ENCODE measurements at regions not wholly inside any gene's neighbourhood (a gene's known extent, or its start where the extent isn't known, plus 50 kb on each side); places are given as distances from the start of the nearest gene placed in this dataset.

DNA sequence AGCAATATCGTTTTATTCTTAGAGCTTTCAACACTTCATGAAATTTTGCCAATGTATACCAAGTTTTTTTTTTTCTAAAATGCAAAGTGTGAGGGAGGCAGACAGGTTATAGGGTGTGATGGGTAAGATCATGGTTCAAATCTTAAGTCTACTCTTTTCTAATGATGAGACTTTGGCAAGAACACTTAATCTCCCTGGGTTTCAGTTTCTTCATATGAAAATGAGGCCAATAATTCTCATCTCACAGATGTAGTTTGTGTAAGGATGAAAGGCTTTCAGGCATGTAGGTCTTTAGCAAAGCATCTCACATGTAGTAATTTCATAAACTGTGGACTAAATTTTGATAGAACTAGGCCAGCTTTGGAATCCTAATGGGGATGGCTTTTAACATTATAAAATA is 457.1 kb downstream of the QKI start:
- H3K27me3 ChIP-seq (replicated peaks; ENCODE audit: control insufficient read depth, insufficient read depth, low read length), result no peaks in the 10 kb centered on the region
- DNase-seq (ENCODE audit: extremely low read depth, insufficient read length), result no peak
- TF ChIP-seq, protein P1, sequence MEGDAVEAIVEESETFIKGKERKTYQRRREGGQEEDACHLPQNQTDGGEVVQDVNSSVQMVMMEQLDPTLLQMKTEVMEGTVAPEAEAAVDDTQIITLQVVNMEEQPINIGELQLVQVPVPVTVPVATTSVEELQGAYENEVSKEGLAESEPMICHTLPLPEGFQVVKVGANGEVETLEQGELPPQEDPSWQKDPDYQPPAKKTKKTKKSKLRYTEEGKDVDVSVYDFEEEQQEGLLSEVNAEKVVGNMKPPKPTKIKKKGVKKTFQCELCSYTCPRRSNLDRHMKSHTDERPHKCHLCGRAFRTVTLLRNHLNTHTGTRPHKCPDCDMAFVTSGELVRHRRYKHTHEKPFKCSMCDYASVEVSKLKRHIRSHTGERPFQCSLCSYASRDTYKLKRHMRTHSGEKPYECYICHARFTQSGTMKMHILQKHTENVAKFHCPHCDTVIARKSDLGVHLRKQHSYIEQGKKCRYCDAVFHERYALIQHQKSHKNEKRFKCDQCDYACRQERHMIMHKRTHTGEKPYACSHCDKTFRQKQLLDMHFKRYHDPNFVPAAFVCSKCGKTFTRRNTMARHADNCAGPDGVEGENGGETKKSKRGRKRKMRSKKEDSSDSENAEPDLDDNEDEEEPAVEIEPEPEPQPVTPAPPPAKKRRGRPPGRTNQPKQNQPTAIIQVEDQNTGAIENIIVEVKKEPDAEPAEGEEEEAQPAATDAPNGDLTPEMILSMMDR (IDR thresholded peaks at IDR 0.05; ENCODE audit: insufficient read depth, low read length, poor library complexity, severe bottlenecking), result no peak
- H3K36me3 ChIP-seq (ENCODE audit: control insufficient read depth, insufficient read depth, low read length), result no peaks in the 10 kb centered on the region
- H3K4me3 ChIP-seq (replicated peaks; ENCODE audit: low read depth, low read length), result no peak overlapping the region

DNA sequence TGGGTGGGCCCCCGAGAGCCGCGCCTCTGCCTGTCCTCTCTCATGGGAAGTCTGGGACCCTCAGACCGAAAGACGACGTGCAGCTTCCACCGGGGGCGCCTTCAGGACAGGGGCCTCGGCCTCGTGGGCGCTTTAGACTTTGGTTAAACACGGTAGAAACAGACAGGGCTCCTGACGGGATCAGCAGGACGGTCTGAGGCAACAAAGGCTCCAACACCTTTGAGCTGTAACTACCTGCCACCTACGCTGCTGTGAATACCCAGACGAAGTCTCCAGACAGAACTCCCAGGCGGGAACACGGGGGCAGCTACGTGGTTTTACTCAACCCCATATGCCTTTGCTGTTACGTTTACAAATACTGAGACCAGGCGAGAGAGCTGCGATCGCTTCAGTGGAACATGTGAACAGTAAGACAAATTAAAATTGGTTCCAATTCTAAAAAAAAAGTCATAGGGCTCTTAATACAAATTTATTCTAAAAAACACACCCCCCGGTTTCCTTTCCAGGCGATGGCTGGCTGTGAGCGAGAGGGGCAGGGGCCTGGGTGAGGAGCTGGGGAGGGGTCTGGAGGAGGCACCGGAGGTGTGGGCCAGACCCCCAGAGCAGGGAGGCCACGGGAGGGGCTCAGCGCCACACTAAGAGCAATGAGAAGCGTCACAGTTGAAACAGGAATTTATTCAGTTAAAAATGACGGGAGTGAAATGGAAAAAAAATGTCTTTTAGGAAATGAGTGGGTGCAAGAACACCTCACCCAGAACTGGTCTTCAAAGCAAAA is 453.2 kb downstream of the QKI start:
- no peaks in the 10 kb centered on the region for H3K36me3 ChIP-seq (ENCODE audit: control insufficient read depth, insufficient read depth, low read length)
- H3K4me3 ChIP-seq (replicated peaks; ENCODE audit: low read depth, low read length), result no peak overlapping the region
- TF ChIP-seq, protein P1 (IDR thresholded peaks at IDR 0.05; ENCODE audit: insufficient read depth, low read length, poor library complexity, severe bottlenecking), result no peak
- no peak for DNase-seq (ENCODE audit: extremely low read depth, insufficient read length)
- no peaks in the 10 kb centered on the region; the same call in 1 of the 2 replicates for H3K27me3 ChIP-seq (replicated peaks; ENCODE audit: control insufficient read depth, insufficient read depth, low read length)

DNA sequence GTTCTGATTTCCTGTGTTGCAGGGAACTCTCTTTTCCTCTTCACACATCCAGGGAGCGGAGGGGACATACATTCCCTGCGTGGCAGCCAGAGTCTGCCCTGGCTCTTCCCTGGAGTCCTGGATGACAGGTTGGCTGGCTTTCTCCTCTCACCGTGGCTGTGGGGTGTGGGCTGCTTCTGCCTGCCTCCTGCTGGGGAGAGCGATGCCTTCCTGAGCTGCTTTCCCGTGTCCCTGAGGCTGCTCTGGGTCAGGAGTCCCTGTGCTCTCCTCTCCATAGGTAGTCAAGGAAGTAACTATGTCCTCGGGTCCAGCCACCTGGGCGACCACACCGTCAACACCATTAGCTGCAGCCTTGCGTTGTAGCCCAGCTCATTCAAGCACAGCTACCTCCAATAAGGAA is 451.7 kb downstream of the QKI start:
- no peaks in the 10 kb centered on the region; the same call in 1 of the 2 replicates for H3K27me3 ChIP-seq (replicated peaks; ENCODE audit: control insufficient read depth, insufficient read depth, low read length)
- no peak for DNase-seq (ENCODE audit: extremely low read depth, insufficient read length)
- TF ChIP-seq, protein P1 (IDR thresholded peaks at IDR 0.05; ENCODE audit: insufficient read depth, low read length, poor library complexity, severe bottlenecking), result no peak
- no peaks in the 10 kb centered on the region for H3K36me3 ChIP-seq (ENCODE audit: control insufficient read depth, insufficient read depth, low read length)
- no peak overlapping the region for H3K4me3 ChIP-seq (replicated peaks; ENCODE audit: low read depth, low read length)

DNA sequence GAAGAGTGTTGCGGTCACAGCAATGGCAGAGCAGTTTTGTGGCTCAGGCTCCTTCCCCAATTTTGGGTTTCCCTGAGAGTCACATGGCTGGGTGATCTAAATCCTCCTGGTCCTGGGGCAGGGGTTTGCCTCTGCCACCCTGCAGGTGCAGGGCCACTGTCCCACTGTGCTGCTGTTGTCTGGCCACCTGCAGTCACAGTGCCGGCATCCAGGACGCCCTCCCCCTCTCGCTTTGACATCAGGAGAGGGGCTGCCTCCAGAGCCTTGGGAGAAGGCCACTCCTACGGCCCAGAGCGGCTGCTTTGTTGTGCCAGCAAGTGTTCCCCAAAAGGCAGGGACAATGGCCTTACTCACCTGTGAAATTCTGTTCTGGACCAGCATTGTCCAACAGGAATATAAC is 449.0 kb downstream of the QKI start:
- no peak for DNase-seq (ENCODE audit: extremely low read depth, insufficient read length)
- TF ChIP-seq, protein P1 (IDR thresholded peaks at IDR 0.05; ENCODE audit: insufficient read depth, low read length, poor library complexity, severe bottlenecking), result no peak
- no peak overlapping the region for H3K4me3 ChIP-seq (replicated peaks; ENCODE audit: low read depth, low read length)
- H3K27me3 ChIP-seq (replicated peaks; ENCODE audit: control insufficient read depth, insufficient read depth, low read length), result no peaks in the 10 kb centered on the region; the same call in 1 of the 2 replicates
- no peaks in the 10 kb centered on the region for H3K36me3 ChIP-seq (ENCODE audit: control insufficient read depth, insufficient read depth, low read length)

DNA sequence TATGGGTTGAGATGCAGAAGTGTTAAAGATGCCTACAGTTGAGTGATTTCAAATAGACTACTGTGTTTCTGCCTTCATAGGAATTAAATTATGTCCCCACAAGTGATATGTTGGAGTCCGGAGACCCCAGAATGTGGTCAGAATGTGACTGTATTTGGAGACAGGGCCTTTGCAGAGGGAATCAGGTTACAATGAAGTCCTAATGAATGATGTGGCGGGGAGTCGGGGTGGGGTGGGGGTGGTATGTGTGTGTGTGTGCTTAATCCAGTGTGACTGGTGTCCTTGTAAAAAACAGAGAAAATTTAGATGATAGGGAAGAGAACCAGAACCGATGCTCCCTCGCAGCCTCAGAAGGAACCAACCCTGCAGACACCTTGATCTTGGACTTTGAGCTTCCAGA is 448.2 kb downstream of the QKI start:
- no peak for DNase-seq (ENCODE audit: extremely low read depth, insufficient read length)
- Histone ChIP-seq H3K4me3 (replicated peaks; ENCODE audit: low read depth, low read length) (no peak overlapping the region), H3K27me3 (replicated peaks; ENCODE audit: control insufficient read depth, insufficient read depth, low read length) (no peaks in the 10 kb centered on the region; the same call in 1 of the 2 replicates), H3K36me3 (ENCODE audit: control insufficient read depth, insufficient read depth, low read length) (no peaks in the 10 kb centered on the region)
- TF ChIP-seq, protein P1 (IDR thresholded peaks at IDR 0.05; ENCODE audit: insufficient read depth, low read length, poor library complexity, severe bottlenecking), result no peak

Data from GM06990 (cell line).